Stimulated activated CD8-positive, alpha-beta memory T cell treated with anti-CD3 and anti-CD28 coated beads, Interleukin-15, amount 100 ng/mL, for 24 hours (primary cell): ENCODE measurements at regions not wholly inside any gene's neighbourhood (a gene's known extent, or its start where the extent isn't known, plus 50 kb on each side); places are given as distances from the start of the nearest gene placed in this dataset.

Experiments used
- DNase-seq: peaks from one replicate; pipeline ENCODE4 v3.0.0-alpha.2; 2020; ENCODE audit warnings: low read depth

DNA sequence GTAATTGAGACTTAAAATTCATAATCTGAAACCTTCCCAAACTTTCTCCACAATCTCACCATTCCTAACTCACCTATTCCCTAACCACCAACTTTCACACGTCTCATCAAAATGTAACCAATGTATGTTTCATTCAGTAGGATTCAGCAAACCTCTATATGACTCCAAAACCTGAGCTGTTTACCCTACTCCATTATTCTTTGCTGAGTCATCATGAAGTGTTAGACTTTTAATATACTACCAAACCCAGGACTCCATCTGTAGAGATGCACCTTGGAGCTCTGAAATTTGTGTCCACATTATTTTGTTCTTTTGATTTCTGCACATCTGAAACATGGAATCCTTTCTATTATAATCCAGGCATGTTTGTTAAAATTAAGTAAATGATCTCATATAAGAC lies 727.0 kb upstream of the PIK3C3 start:
- DNase-seq: no peak

DNA sequence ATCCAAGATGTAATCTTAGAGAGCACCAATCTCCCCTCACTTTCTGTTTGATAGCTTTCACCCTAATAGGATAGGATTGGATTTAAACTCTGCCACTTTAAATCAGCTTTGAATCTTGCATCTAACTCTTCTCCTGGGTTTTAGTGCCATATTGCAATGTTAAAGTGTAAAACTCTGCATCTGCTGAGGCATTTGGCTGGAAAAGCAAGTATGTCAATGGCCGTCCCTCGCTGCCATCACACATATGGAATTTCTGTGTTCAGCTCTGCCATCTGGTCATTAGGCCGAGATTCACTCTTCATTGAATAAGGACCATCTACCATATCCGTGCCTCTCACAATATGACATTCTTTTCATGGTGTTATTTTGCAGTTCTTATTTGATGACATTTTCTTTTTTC lies 728.1 kb upstream of the PIK3C3 start:
- DNase-seq: no peak

DNA sequence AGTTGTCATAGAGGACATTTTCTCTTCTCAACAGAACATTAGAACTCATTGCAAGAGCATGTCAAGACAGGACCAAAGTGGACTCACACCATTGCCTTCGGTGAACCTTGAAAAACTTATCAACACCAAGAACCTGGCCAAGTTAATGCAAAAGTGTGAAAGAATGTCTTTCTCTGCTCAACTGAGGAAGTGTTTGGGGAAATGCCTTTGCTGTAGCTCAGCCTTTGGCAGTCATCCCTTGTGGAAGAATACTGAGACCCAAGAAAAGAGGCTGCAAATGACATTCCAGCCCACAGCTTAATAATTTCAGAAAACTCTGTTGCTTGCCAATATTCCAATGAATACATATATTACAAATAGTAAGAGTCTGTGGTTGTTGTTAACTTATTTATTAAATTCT lies 728.8 kb upstream of the PIK3C3 start:
- DNase-seq: no peak

DNA sequence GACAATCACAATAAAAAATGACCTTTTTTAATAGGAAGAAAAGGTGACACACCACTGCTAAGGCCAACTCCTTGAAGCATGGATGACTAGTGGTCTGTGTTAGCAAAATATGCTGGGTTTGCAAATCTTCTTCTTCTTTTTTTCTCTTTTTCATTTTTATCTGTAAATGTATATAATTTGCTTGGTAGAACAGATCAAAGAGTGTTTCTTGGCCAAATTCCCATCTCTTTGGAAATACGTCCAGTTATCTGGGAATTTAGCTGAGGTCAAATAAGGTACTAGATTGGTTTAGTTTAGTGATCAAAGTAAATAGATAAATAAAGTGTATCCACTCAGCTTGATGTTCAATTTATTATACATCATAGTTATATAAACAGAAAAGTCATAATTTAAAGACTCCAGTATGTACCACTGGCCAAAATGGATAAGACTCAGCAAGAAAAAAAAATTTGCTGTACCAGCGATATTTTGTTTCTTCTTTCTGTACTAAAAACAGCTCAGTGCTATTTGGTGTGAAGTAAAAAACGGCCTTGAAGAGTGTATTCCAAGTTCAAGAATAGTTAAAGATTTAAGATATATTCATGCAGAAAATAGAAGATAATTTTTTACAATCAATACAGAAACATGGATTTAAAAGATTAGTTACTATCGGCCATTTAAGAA lies 738.6 kb upstream of the PIK3C3 start:
- DNase-seq: no peak

DNA sequence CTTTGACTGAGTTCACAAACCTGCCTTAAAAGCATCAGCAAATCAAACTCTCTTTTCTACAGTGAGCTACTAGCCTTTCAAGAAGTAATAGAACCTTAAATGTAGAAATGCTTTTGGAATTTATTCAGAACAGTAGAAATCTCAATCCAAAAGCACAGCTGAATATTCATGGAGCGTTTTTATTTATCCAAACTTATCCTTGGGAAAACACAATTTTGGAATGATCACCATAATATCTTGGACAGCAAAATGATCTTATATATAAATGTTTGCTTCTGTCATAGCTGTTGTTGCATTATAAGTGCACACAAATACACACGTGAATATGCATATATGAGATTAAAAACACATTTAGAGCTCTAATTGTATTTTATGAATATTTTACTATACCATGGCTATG lies 747.3 kb upstream of the PIK3C3 start:
- no peak for DNase-seq

DNA sequence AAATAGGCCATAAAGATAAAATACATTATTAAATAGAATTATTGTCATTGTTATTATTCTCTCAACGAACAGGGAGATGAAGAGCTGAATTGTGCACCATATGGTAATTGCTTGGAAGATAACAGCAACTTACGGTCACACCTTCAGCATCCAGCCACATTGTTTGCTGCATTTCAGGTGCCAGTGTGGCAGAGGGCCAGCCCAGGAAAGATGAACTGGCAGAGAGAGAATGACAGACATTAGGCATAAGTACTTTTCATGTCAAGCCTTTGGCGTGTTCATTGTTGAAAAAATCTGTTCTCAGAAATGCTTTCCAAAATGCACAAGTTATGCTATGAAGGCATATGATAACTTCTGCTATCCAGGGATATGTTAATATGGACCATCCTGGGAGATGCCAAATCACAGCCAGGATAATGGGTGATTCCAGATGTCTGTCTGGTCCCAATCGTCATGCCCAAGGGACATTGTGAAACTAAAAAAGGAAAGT lies 748.6 kb upstream of the PIK3C3 start:
- no peak for DNase-seq

DNA sequence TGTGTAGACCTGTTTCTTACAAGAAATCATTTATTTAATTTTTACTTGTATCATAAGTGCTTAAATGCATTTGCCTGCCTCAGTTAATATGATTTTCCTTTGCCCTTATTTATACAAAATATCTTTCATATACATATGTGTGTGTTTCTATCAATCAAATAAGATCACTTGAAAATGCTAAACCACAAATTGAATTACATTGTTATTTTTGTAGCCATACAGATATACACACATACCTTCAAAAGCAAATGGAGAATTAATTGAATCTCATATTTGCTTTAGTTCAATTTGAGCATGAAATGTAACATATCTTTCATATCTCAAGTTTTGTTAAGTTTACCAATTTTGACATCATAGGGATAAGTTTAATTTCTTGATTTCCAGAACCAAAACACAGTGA lies 755.8 kb upstream of the PIK3C3 start:
- DNase-seq: no peak

DNA sequence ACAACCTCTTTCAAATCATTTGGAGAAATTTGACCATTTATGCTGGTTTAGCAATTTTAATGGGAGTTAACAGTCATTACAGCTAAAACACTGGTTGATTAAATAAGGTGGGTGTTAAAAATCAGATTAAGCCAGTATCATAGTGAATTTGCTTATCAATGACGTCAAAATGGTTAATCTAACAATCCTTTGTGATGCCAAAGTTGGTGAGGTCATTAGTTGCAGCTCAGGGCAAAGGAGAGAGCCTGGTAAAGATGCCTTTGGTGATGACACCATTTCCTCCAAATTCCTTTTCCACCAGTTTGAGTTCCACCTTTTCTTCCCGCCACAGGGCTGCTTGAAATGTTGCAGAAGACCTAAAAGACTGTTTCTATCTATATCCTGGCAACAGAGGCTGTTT lies 757.1 kb upstream of the PIK3C3 start:
- DNase-seq: no peak

DNA sequence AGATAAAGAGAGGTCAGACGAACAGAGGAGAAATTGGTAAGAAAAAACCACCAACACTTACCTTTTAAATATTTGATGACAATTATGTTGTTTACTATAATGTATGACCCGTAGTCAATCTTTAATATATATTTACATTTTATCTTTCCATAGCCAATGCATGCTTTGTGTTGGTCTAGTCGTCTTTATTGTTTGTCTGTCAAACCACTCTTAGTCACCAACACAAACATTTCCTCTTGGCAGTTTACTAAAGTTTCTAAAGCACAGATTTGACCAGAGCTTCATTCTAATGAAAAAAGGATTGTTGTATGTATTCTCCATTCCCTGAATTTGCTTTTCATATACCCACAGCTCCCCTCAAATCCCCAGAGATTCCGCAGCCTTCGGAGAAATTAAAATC lies 784.7 kb upstream of the PIK3C3 start:
- no peak for DNase-seq

DNA sequence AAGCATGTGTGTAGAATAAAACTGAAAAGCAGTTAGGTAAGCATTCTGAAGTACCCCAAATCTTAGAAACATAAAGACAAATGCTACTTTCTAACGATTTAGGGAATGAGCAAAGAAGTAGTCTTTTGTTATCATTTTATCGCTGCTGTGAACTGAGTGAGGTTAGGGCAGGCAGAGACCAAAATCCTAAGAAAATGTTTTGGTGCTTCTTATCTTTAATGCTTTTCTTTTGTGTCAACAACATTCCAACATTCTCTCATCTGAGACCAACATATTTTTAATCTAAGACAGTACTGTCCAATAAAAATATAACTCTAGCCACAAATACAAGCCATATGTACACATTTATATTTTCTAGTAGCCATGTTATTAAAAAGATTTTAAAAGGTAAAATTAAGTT lies 789.4 kb upstream of the PIK3C3 start:
- no peak for DNase-seq

DNA sequence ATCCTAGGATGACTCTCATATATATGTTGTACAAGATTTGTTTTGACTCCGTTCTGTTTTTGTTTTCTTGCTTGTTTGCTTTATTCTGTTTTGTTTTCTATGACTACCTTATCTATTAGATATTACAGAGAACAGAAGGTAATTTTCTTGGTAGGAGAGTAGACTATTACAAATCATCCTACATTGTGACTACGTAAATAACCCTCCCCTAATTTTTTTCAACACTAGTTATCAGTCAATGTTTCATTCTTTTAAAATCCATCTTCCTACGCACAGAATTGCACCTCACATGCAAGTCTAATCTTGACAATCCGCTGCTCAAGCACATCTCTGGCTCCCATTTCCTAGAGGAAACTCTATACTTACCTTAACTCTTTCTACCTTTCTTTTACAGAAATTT lies 792.3 kb upstream of the PIK3C3 start:
- DNase-seq: no peak

DNA sequence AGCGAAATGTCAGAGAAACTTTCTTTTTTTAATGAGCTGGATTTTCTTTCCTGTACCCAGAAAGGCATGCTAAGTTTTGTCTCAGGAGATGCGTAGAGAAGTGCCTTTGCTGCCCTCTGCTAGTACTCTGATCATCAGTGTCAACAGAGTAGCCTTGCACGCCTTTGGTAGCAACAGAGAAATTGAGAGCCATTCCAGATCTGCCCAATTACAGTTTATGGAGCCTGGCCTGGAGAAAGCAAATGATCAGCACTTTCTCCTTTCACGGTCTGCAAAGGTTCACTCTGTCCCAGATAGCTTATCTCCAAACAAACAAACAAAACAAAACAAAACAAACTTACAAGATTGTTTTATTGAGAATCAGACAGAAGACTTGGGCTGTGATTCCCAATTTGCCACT lies 792.8 kb upstream of the PIK3C3 start:
- no peak for DNase-seq

DNA sequence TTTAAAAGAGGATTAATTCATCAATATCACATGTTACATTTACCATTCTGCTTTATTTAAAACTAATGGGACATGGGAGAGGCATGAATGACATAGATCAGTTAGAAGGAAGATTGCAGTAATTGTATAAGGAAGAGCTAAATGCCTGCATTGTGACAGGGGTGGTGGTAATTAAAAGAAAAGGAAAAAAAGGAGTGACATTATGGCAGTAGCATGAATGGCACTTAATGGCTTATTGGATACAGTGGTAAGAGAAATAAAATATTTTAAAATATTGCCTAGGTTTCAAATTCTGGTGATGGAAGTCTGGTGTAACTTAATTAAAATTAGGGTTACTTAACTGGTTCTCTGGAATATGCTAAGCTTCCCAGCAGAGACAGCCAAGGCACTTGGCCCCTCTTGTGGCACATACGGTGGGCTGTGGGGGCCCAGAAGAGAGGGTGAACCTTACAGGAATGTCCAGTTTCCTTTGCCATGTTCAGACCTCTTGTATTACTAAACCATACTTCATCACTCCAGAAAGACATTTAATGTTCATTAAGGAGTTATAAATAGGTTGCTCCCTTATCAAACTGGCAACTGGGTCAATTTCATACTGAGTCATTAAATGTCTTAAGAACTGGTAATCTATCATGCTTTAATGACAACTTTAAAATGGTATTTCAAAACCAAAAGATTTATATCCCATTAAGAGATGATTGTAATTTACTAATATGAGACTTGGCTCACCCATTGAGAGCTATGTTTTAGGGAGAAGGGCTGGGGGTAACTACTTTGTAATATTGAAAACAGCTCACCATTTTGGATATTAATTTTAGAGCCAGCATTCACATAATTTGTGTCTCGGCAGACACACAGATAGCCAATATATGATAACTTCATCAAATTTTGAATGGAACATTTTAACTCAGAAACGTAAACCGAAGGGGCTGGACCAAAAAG lies 798.9 kb upstream of the PIK3C3 start:
- no peak for DNase-seq

DNA sequence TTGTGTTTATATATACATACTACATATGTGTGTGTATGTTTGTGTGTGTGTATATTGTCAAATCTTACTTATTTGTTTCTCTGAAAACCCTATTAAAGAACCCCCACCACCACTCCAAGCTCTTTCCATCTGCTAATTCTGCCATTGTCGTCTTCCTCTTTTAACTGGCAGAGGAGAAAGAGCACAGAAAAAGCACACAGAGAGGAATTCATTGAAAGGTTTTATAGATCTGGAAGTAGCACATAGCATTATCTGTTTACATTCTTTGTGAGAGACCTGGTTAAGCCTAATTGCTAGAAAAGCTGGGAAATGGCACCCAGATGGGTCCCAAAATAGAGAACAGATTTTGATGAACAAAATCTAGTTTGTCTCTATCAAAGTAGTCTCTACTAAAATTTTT lies 800.0 kb upstream of the PIK3C3 start:
- no peak for DNase-seq

DNA sequence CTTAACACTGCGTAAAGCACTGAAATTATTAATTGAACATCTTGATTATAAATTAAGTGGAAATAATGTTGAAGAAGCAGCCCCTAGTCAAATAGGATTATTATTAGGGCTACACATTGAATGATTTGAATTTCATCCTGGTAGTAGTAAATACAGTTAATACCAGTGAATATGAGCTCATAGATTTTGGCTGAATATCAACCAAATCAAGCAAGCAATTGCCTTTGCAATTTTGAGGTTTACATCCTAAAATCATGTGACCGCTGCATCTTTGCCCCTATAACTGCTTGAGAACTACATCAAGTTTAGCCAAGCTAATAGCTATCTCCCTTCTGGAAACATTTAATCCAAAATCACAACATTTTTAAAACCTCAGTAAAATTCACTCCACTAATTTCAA lies 801.2 kb upstream of the PIK3C3 start:
- DNase-seq: no peak

DNA sequence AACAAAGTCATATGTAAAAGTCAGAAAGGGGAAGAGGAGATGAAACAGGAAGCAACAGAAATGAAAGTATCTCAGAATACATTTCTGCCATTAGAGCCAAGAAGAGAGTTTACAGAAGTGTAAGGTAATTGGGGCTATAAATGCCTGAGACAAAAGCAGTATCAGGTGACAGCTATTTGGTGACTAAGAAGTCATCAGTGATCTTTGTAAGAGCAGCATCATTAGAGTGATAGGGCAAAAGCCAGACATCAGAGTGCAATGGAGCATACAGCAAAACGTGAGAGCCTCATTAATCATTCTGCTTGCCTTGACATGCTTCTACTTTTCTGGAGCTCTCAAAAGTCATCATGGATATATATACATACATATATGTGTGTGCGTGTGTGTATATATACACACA lies 804.7 kb upstream of the PIK3C3 start:
- DNase-seq: no peak

DNA sequence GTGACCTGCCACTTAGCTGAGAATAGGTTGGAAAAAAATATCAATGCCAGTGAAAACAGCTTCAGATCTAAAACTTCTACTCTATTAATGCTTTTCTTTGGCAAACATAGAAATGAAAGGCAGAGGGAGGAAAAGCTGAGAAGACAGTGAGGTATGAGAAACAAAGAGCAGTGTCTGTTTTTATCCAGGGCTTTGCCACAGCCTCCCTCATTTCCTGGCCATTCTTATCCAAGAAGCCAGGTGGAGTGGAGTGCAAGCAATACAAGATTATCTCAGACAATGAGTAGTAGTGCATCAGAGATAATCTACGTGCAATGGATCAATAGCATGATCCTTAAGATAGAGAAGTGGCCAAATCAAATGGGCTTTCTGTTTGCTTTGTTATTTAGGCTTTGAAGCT lies 808.7 kb upstream of the PIK3C3 start:
- no peak for DNase-seq

DNA sequence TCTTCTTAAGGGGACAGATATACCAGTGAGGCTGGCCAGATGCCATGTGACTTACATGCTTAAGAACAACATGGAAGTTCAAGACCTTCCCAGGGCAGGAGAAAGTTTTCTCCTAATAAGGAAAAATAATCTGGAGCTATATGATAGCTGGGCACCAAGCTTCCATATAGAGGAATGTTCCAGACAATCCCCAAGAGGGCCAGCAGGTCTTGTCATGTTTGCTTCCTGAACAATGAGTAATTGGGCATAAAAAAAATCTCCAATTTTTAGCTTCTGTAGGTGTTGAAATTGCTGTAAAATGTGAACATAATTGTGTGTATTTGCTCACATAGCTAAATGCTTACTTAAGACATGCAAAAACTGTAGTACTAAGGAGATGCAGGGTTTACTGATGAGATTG lies 809.5 kb upstream of the PIK3C3 start:
- no peak for DNase-seq

DNA sequence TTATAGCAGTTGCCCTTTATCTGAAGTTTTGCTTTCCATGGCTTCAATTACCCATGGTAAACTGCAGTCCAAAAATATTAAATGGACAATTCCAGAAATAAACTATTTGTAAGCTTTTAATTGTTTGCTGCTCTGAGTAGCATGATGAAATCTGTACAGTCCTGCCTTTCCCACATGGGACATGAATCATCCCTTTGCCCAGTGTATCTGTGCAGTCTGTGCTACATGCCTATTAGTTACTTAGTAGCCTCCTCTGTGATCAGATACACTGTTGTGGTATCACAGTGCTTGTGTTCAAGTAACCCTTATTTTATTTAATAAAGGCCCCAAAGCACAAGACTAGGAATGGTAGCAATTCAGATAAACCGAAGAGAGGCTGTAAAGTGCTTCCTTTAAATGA lies 810.6 kb upstream of the PIK3C3 start:
- DNase-seq: no peak

DNA sequence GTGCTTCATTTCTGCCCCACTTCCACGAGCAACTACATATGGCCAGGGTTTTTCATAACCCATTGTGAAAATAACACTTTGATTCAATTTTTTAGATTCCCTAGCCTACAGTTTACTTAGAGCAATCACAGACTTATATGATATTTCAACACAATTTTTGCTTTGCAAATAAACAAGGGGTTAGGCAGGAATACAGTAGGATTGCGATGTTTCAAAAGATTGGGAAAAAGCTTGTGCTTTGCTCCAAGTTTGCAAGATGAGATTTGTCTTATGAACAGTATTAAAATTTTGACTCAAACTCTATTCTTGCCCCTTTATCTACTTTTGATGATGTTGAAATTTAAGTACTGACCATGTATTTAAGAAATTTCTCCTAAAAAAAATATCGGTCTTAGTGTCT lies 814.5 kb upstream of the PIK3C3 start:
- no peak for DNase-seq

DNA sequence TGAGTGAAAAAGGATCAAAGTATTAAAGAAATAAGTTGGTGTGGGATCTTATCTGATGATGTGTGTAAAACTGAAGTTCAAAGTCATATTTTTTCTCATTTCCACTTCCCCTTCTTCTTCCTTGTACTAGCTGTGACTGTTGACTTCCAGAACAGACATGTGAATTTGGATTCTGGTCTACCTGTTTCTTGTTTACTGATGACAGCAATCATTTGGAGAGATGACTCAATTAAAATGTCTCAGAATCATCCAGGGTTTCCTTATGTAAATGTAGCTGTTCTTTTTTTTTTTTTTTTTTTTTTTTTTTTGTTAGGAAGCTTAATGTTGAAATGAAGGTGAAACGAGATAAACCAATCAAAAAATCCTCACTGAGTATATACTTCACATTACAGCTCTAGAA lies 819.9 kb upstream of the PIK3C3 start:
- DNase-seq: no peak

DNA sequence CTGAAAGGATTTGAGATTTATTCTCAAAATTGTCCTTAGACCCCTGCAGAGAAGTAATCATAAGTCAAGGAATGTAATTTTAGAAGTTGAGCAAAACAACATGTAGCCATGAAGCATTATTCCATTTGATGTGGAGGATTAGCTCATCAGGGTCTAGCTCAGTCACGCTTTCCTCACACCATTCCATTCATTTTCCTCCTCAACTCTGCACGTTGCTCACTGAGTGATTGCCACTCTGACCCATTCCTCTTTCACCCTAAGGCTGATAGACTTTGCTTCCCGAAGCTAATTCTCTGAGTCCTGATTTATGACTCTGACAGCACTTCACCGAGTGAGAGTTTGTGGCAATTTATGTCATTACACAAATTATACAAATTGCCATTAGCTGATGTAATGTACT lies 820.6 kb upstream of the PIK3C3 start:
- no peak for DNase-seq

DNA sequence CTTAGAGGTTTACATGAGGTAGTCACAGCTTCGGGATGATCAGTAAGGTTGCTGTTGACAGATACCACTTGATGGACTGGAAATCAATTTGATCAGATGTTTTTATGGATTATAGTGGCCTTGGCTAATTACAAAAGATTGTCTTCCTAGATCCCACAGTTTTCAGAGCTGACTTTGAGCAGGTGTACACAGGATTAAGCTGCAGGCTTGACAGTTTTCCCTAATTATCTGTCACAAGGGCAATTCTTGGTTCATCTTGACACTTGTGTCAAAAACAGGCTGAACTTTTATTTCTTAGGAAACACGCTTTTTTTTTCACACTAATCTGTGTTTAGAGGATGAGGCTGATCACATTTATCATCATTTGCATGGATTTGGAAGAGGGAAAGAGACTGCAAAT lies 824.0 kb upstream of the PIK3C3 start:
- DNase-seq: no peak

DNA sequence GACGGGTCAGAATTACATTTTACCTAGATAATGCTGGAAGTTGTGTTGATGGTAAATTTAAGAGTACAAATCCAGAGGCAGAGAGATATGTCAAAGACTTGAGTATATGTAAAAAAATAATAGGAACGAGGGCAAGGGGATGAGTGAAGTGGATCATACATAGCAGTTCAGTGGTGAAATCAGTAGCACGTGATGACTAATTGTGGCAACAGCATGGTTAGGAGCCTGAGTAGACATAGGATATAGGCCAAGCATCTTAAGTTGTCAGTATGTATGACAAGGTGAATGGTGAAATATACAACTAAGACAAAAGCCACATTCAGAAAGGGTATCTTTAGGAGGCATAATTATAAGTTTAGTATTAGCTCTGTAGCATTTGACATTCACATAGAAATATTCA lies 826.5 kb upstream of the PIK3C3 start:
- DNase-seq: no peak
